NCI-H1048 (cell line): ENCODE measurements at regions not wholly inside any gene's neighbourhood (a gene's known extent, or its start where the extent isn't known, plus 50 kb on each side); places are given as distances from the start of the nearest gene placed in this dataset.

ENCODE experiments used
- DNase-seq: peaks from one replicate; lab custom pipeline; 2025; lab: John Stamatoyannopoulos, UW

GRCh38 chr14:65281991-65282895, 130.3 kb upstream of the FUT8 start:
- DNase-seq = no peak

DNA sequence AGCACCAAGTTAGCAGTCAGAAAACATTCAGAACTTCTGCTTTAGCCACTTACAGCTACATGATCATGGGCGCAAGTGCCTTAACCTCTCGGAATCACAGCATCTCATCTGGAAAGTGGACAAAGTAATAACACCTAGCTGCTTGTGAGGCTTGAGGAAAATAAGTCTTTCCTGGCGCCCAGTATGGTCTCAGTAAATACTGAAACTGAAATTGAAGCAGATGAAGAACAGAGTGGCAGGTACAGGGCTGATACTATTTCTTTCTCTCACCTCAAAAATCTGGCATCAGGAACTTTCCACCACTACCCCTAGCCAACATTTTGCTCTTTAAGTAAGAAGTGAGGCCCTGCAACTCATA, 129.7 kb upstream of the FUT8 start:
- DNase-seq = no peak

DNA sequence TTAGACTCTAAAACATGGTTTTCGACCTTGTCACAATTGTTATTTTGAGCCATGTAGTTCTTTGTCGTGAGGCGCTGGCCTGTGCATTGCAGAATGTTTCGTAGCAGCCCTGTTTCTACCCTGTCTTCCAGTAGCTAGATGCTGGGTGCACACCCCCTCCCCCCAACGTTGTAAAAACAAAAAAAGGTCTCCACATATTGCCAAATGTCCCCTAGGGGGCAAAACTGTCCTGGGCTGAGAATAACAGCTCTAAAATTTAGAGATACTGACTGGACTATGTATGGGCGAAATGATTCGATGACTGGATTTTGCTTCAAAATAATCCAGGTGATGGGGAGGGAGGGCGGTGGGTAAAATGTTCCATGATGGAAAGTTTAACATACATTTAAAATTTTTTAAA, 126.1 kb upstream of the FUT8 start:
- no peak for DNase-seq

- DNase-seq = no peak
Measured at GRCh38 chr14:65287264-65288131, 125.0 kb upstream of the FUT8 start.

DNA sequence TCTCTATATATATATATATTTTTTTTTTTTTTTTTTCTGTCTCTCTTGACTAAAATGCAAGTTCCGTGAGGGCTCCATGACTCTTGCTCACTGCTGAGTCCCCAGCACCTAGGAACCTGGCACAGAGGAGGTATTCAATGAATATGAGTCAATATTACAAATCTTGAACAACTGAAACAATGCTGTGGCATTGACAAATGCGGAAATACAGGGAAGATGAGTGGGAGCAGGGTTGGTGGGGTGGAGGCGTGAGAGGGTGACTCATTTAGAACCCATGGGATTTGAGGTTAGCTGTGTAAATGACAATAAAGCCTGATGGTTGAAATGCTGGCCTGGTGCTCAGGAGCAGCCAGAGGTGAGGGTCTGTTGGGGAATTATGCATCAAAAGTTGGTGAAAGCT, 121.7 kb upstream of the FUT8 start:
- no peak for DNase-seq

DNA sequence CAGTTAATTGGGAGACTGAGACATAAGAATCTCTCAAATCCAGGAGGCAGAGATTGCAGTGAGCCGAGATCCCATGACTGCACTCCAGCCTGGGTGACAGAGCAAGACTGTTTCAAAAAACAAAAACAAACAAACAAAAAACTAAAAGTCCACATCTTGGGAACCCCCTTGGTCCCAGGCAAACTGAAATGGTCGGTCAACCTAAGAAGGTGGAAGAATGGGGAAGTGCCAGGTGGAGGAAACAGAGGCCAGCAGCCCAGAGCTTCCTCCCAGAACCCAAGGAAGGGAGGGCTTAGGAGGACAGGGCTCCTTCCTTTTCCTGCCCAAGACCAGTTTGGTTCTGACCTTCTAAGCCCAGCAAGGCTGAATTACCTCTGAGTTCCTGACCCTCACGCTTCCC, 121.0 kb upstream of the FUT8 start:
- no peak for DNase-seq

- no peak for DNase-seq
Measured at GRCh38 chr14:65294816-65295215, 117.7 kb upstream of the FUT8 start.

- no peak for DNase-seq
Measured at GRCh38 chr14:65296402-65296801, 116.1 kb upstream of the FUT8 start.

- no peak for DNase-seq
Measured at GRCh38 chr14:65296876-65297275, 115.7 kb upstream of the FUT8 start.

DNA sequence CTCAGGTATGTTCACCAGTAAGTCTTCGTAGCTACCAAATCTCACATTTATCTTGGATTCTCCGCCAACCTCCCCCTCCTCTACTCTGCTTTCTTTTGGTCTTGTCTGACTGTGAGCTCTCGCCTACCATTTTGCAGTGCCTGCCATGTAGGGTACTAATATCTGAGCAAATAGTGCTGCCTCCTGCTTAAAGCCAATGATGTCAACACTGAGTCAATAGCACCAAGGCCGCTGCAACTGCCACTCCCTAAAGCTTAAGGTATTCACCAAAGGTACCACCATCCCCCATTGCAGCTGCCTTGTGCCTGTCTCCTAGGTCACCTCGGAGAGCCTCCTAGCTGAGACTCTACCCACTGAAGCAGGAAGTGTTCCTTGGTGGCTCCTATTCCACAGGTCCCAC, 114.8 kb upstream of the FUT8 start:
- no peak for DNase-seq

GRCh38 chr14:65299826-65300225, 112.7 kb upstream of the FUT8 start:
- DNase-seq = no peak

DNA sequence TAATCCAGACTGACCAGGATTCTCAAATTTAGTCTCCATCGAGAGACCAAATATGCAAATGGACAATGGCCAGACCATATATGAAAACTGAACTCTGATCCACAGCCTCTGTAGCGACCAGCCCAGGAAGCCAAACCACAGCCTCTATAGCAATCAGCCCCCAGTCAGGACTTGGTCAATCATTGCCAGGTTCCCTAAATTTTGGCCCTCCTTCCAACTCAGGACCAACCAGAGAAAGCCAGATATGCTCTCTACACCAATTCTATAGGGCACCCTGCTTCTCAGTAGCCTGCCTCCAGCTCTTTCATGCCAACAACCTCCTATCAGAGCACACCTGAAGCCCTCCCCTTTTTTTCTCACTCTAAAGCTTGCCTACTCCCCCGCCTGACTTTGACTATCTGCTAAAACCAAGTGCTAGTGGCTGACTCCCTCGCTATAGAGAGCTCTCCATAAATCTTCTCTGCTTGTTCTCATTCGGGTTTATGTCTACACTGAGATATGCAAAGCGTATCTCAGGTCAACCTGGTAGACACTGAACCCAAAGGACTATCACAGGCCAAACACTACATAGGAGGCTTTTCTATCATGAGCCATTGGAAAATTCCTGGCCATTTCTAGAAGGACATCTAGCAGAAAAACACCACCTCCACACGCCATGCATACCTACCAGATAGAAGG, 110.5 kb upstream of the FUT8 start:
- no peak for DNase-seq

- DNase-seq = no peak
Measured at GRCh38 chr14:65302571-65303189, 109.8 kb upstream of the FUT8 start.

GRCh38 chr14:65303190-65303898, 109.2 kb upstream of the FUT8 start:
- no peak for DNase-seq

DNA sequence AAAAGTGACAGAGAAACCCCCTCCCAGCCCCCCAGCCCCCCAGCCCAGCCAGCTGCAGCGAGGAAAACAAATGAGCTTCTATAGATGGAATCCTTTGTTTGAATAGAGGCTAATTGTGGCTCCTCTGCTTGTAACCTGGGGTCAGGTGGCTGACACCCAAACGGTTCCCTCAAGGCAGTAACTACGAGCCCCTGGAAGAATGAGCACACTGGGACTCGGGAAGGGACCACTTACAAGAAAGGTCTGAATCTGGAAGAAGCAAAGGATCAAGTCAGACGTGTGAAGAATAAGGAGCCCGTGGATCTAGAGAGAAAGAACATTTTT, 108.7 kb upstream of the FUT8 start:
- no peak for DNase-seq

DNA sequence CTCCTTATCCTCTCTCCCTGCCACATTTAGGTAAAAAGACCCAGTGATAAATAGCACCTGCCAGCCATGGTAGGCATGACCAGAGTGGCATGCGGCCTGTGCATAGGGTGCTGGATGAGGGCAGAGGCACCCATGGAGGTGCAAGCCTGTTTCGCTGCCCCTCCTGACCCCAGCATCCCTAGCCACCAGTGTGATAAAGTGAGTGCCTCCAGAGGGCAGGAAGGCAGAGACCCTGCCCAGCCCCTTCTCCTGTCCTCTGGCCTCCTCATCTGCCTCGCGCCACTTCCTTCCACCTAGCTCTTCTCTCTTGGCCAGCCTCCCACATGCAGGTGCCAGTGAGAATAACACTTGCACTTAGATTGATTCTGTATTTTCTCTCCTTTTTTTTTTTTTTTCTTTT, 108.3 kb upstream of the FUT8 start:
- no peak for DNase-seq

DNA sequence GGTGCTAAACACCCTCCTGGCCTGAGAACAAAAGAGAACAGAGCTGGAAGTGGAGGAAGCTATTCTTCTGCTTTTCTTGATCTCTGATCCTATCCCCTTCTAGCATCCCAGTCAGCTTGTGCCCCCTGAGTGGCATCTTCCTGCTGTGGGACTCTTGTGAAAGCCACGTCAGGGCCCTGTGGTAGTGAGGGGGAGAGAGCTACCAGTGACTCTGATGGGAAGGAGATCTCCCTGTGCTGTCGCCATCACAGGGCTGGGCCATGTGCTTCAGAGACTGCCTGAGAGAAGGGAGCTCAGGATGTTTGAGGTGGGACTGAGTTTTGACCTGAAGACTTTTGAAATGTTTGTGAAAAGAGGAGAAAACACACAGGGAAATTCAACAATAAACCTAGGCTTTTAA, 107.6 kb upstream of the FUT8 start:
- DNase-seq = no peak

- no peak for DNase-seq
Measured at GRCh38 chr14:65308536-65308935, 104.0 kb upstream of the FUT8 start.

- no peak for DNase-seq
Measured at GRCh38 chr14:65310568-65310967, 102.0 kb upstream of the FUT8 start.

GRCh38 chr14:65312859-65313258, 99.7 kb upstream of the FUT8 start:
- no peak for DNase-seq

DNA sequence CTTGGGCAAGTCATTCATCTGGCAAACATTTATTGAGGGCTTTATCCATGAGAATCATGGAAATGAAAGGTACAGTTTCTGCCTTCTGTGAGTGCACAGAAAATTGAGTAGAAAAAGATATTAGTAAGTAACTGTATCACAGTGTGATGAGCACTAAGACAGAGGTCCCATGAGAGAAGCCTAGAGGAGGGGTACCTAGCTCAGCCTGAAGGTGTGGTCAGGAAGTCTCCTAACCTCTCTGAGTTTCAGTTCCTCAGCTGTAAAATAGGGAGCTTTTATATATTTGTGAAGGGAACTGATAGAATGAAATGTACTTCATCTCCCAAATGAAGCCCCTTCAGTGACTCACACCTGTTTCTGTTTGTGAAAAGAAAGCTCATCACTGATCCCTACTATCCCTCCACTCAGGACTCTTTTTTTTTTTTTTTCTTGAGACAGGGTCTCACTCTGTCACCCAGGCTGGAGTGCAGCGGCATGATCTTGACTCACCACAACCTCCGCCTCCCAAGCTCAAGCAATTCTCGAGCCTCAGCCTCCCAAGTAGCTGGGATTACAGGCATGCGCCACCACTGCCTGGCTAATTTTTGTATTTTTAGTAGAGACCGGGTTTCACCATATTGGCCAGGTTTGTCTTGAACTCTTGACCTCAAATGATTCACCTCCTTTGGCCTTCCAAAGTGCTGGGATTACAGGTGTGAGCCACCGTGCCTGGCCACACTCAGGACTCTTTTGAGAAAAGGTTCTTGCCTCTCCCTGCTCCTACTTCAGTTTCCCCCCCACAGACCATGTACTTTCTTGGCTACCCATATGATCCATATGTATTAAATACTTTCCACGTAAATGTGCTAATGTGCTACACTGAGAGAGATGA, 93.7 kb upstream of the FUT8 start:
- no peak for DNase-seq
